Medulla oblongata (tissue), 1 donor: ENCODE measurements at regions not wholly inside any gene's neighbourhood (a gene's known extent, or its start where the extent isn't known, plus 50 kb on each side); places are given as distances from the start of the nearest gene placed in this dataset.
"Not testable (repeated sequence)": the region's sequence is repeated elsewhere in the genome, so short reads cannot be mapped to it uniquely, and the experiment has no call there.

Experiments used
- DNase-seq: peaks from one replicate; pipeline ENCODE4 v3.0.0-alpha.2; 2015; ENCODE audit errors: extremely low spot score

DNA sequence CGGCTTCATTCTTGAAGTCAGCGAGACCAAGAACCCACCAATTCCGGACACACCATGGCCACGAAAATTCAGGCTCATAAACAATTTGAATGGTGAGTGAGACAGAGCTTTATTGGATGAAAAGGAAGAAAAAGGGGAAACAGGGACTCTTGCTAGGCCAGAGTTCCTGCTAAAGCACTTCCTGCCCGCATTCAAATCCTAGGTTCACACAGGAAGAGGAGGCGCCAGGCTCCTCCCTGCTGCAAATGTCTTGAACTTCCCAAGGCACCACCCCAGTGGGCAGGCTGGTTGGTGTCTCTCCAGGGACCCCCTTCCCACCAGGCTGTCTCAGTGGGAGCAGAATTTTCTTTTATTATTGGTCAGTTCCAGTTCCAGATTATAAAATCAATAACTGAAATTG, 121.2 kb downstream of the FSCB start:
- no peak for DNase-seq

DNA sequence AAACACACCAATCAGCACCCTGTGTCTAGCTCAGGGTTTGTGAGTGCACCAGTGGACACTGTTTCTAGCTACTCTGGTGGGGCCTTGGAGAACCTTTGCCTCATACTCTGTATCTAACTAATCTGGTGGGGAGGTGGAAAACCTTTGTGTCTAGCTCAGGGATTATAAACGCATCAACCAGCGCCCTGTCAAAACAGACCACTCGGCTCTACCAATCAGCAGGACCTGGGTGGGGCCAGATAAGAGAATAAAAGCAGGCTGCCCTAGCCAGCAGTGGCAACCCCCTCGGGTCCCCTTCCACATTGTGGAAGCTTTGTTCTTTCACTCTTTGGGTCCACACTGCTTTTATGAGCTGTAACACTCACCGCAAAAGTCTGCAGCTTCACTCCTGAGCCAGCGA, 121.8 kb downstream of the FSCB start:
- not testable (repeated sequence) for DNase-seq

DNA sequence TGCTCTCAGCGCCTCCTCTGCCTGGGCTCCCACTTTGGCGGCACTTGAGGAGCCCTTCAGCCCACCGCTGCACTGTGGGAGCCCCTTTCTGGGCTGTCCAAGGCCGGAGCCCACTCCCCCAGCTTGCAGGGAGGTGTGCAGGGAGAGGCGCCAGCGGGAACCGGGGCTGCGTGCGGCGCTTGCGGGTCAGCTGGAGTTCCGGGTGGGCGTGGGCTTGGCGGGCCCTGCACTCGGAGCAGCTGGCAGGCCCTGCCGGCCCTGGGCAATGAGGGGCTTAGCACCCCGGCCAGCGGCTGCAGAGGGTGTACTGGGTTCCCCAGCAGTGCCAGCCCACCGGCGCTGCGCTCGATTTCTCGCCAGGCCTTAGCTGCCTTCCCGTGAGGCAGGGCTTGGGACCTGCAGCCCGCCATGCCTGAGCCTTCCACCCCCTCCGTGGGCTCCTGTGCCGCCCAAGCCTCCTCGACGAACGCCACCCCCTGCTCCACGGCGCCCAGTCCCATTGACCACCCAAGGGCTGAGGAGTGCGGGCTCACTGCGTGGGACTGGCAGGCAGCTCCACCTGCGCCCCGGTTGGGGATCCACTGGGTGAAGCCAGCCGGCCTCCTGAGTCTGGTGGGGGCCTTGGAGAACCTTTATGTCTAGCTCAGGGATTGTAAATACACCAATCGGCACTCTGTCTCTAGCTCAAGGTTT, 122.3 kb downstream of the FSCB start:
- not testable (repeated sequence) for DNase-seq

DNA sequence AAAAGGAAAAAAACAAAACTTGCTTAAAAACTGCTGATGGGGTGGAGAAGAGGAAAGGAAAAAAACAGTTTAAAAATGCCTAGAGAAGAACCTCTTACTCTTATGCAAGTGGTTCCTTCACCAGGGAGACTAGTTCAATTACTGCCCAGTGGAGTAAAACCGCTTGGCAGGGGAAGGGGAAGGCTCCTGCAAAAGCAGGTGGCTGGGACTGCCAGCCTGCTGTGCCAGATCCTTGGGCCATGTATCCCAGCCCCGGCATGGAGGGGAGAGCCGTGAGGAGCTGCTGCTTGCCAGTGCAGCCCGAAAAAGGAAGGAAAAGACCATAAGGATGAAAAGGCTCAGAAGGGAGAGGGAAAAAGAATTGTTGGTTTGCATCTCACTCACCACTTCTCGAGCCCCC, 123.0 kb downstream of the FSCB start:
- no peak for DNase-seq

DNA sequence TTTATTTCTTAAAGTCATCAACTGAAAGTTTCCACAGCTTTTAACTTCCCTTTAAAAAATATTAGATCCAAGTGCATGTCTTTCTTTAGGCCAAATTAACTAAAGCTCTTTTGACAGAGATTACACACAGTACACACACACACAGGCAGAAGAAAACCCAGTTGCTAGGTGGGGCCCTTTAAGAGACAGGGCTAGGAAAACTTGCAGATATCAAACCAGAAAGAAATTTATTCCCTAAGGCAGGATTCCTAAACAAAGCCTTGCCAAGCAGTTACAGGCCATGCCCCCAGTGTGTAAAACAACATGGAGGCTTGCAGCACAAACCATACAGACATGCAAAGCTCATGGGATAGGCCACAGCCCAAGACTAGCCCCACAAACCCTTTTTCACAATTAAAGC, 123.4 kb downstream of the FSCB start:
- no peak for DNase-seq

DNA sequence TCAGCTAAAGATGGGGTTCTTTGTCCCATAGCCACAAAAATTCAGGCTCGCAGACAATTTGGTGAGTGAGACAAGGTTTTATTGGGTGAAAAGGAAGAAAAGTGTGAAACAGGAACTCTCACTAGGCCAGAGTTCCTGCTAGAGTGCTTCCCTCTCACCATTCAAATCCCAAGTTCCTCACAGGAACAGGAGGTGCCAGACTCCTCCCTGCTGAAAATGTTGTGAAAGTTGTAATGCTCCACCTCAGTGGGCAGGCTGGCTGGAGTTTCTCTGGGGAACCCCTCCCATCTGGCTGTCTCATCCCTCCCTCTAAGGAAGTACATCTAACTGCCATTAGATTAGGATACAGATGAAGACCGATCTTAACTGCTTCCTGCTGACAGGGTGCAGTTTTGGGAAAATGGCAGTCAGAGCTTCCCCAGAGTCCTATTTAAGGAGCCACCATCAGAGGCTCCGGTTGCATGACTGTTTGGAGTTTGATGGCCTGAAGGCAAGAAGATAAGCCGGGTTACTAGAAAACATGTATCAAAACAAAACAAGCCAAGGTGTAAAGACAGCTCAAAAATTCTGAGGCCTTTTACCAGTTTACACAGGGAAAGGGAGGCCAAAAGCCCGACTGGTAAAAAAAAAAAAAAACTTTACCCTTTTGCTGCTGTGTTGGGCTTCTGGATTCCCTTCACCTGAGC, 127.6 kb downstream of the FSCB start:
- DNase-seq = no peak

DNA sequence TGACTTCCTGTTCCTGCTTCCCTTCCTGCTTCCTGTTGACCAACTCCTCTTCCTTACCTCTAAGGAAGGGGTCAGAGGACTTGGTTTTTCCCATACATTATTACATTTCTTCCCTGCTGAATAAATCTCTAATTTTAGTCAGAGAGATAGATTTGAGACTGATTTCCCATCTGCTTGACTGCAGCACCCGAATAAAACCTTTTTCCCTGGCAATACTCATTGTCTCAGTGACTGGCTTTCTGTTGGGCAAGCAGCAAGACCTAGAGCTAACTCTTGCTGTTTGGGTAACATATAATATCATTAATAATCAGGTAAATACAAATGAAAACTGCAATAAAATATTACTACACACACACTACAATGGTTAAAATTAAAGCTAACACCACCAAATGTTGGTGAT, 132.2 kb downstream of the FSCB start:
- DNase-seq = no peak

DNA sequence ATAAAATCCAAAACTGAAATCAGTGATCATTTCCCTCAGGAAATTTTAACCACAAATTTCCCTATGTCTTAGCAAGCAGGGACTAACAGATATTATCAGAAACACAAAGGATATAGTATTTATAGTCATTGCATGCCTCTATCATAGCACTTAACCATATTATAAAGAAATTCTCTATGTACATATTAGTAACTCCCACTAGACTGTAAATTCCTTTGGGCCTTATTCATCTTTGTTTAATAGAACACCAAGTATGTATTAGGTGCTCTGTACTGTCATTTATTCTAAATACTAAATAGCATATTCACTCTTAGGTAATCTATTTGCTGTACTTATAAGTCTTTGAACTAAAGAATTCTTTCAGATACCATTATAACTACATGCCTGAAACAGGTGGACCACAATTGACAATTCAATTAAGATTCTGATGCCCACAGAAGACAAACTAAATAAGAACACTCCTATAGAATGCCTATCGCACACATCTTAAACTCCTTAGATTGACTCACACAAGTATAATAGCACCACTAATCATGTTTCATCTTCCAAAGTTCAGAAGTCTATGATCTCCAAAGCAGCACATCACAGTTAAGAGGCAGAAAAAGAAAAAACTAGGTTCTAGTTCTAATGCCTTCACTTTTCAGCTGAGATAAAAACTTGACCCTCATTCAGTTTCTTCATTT, 134.1 kb downstream of the FSCB start:
- no peak for DNase-seq

DNA sequence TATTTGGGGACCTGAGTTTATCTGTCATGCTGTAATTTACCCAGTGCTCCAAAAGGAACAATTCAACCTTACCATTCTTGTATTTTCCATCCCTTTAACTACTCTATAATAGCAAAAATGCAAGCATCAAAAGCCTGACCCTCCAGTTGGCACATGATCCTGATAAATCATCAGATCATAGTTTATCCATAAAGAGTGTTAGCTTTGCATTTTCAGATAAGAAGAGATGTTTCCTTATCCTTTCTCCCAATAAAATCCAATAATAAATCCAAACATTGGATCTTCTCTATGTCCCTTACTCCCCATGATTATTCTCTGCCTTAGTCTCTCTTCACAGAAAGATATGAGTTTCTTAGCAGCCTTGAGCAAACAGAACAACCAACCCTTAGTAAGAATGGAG, 134.9 kb downstream of the FSCB start:
- DNase-seq = no peak

DNA sequence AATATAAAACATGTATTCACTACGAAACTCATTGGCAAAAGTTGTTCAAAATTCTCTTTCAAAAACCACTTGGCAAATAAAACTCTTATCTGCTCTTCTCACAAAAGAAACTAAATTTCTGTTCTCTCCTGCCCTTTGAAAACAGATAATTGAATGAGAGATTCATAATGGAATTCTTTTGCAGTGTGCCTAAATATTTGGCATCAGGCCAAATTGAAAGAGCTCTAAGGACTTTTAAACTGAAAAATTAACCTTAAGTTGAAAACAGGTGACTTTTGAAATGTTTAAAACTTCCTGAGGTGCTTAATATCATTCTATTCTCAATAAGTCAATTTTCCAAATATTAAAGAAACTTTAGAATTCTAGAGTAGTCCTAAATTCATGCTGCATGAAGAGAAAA, 136.4 kb downstream of the FSCB start:
- DNase-seq = no peak

DNA sequence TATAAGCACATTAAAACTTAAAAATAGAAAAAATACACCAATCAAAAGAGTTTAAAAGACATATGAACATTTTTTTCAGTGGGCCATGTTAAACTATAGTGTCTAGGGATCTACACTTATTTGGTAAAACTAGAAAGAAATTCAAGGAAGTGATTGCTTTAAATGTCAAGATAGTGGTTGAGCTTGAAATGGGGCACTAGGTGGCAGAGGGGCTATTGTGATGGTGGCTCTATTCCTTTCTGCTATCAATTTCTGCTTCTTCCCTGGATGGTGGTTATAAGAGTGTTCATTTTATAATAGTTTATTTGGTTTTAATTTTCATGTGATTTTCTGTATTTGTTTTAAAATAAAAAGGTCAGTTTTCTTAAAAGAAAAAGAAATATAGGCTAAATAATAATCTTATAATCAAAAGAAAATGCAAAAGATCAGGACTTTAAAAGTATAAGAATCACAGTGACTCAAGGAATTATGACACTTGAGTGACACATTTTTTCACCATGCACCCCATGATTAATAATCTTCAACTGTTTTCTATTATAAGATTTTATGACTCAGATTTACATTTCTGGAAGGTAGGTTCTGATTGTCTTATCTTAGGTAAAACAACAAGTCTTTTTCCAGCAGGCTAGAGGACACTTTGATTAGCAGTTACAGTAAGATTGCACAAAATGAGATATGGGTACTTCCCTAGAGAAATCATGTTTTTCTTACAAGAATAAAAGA, 137.5 kb downstream of the FSCB start:
- no peak for DNase-seq

DNA sequence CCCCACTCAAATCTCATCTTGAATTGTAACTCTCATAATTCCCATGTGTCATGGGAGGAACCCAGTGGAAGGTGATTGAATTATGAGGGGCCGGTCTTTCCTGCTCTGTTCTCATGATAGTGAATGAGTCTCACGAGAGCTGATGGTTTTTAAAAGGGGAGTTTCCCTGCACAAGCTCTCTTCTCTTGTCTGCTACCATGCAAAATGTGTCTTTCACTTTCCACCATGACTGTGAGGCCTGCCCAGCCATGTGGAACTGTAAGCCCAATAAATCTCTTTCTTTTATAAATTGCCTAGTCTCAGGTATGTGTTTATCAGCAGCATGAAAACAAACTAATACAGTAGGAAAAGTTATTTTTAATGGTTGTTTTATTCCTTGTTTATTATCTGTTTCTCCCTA, 146.0 kb downstream of the FSCB start:
- DNase-seq = no peak

DNA sequence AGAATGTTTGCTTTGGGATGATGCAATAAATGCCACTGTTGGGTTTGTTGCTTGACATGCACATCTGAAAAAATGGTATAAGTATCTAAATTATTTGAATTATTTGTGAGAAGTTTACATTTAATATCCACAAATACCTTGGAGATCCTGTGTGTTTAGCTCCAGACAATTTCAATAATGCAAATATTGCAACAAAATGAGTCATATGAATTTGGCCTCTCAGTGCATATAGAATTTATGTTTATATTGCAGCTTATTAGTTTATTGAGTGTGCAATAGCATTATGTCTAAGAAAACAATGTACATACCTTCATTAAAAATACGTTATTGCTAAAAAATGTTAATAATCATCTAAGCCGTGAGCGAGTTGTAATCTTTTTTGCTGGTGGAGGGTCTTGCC, 153.3 kb downstream of the FSCB start:
- no peak for DNase-seq

DNA sequence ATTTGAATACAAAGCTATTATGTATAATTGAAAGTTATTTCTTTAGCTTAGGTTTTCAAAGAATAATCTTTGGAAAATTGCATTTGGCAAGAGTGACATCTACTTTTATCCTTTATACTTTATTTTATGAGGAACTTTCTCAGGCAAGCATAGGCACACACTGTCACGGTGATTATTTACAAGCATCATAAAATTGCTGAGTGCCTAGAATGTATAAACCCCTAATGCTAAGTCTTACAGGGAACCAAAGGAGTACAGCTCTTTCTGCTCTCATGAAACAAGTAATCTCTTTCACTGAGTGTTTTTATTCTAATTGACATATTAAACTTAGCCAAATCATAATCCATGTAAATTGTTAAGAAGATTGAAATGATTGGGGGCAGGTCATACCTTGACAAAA, 154.9 kb downstream of the FSCB start:
- no peak for DNase-seq

DNA sequence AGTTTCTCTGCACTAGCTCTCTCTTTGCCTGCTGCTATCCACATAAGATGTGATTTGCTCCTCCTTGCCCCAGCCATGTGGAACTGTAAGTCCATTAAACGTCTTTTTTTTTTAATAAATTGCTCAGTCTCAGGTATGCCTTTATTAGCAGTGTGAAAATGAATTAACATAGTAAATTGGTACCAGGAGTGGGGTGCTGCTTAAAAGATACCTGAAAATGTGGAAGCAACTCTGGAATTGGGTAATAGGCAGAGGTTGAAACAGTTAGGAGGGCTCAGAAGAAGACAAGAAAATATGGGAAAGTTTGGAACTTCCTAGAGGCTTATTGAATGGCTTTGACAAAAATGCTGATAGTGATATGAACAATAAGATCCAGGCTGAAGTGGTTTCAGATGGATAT, 159.8 kb downstream of the FSCB start:
- no peak for DNase-seq

DNA sequence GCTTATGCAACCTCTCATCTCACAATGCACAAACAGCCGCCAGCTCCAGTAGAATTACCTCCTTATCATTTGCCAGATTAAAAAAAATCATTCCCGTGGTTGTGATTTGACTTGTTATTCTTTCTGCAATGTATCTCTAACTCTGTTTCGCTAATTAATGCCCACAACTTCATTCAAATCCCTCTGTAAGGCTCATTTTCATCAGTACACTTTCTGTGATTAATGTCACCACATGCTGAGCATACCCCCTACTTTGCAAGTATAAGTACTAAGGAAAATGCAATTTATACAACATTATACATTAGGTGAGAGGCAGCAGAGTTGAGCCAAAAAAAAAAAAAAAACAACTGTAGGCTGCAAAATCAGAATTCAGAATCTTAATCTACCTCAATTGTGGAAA, 166.0 kb downstream of the FSCB start:
- DNase-seq = no peak

DNA sequence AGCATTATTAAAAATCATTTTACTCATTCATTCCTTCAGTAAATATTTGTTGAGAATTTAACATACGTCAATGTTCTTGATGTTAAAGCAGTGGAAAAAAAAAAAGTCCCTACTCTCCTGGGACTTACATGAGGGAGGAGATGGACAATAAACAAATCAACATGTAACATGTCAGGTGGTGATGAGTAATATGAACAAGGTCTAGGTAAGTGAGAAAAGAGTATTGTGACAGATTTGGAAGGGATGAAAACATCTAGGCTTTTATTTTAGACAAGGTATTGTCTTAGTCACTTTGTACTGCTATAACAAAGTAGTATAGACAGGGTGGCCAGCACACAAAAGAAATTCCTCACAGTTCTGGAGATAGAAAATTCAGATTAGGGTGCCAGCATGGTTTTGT, 167.2 kb downstream of the FSCB start:
- DNase-seq = no peak

DNA sequence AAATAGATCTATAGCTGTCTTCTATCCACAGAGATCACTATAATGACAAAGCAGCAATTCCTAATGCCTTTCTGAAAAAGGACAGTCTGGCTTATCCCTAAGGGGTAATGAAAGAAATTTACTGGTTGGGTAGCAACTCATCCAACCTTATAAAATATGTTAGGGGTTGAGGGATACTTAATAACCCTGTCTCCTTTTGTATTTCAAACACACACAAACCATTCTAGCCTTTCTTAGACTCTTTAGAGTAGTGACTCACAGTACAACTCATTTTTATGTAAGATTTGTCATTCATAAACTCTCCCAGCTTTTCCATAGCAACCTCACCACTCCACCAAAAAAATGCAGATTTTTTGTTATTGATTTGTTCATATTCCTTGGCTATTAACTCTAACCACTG, 167.9 kb downstream of the FSCB start:
- DNase-seq = peak; percentile 1

DNA sequence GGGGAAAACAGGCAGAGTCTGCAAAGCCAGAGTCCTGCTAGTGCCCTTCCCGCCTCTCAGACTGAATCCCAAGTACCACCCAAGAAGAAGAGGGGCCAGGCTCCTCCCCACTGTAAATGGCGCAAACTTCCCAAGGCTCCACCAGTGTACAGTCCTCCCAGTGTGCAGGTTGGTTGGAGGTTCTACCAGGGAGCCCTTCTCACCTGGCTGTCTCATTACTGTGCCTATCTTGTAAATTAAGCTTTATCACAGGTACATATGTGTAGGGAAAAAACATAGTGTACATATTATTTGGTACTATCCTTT, 189.7 kb downstream of the FSCB start:
- DNase-seq = no peak

DNA sequence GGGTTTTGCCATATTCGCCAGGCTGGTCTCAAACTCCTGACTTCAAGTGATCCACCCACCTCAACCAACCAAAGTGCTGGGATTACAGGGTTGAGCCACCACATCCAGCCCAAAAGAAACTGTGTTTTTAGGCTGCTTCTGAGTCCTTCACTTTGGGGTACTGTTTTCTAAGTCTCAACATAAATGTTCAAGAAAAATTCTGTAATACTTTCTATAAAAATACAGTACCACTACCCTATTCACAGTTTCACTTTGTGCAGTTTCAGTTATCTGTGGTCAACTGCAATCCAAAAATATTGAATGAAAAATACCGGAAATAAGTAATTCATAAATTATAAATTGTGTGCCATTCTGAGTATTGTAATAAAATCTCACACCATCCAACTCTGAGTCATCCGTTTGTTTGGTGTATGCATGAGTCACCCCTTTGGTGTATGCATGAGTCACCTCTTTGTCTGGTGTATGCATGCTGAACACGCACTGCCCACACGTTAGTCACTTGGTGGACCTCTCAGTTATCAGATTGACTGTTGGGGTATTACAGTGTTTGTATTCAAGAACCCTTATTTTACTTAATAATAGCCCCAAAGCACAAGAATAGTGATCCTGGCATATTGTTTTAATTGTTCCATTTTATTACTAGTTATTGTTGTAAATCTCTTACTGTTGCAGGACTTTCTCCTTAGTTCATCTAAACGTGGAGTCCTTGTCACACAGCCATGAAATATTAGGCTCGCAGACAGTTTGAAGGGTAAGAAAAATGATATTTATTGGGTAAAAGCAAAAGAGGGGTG, 190.2 kb downstream of the FSCB start:
- no peak for DNase-seq

DNA sequence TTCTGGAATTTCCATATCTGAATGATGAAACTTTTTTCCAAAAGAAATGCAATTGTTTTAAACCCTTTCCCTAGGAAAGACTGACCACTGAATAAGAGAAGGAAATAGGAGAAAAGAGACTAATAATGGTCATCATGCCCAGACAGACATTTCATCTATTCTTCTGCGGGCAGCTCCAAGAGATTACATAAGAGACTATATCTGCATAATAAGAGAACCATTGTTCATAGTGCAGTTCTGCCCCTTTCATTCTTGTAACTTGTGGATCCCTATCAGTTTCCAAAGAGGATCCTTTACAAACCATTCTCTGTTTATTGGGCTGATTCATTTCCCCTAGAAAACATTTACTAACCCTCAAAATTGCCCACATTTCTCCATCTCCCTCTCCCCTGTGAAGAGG, 197.8 kb downstream of the FSCB start:
- DNase-seq = no peak

DNA sequence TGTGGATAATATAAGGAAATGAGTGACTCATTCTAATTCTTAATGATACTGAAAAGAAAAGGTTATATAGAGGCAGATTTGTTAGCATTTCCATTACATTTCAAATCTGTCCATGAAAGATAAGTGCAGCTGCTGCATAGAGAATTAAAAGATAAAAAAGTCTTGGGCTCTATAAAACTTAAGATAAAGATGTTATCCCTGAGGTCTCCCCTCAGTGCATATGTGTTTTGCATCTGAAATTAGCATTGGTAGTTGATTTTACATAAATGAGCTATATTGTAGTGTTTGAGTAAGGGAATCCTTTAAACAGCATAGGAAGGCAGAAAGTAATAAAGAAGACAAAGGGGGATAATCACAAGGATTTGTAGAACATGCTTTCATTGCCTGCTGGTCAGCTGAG, 206.2 kb downstream of the FSCB start:
- no peak for DNase-seq
